SK-N-SH treated with all-trans-retinoic acid at 6 μM for 48 hours (cell line): ENCODE measurements at regions not wholly inside any gene's neighbourhood (a gene's known extent, or its start where the extent isn't known, plus 50 kb on each side); places are given as distances from the start of the nearest gene placed in this dataset.

ENCODE experiments used
- CSDC2 ChIP-seq: fragments of 250-450 bp; sonication (Bioruptor Pico); IDR thresholded peaks from 2 replicates; pipeline ENCODE4 v1.5.0; 2020; ENCODE audit warnings: mild to moderate bottlenecking, moderate library complexity
- GLIS3 ChIP-seq: fragments of 250-450 bp; sonication (Bioruptor Pico); IDR thresholded peaks from 2 replicates; pipeline ENCODE4 v1.5.0; 2020; ENCODE audit warnings: mild to moderate bottlenecking, moderate library complexity
- ISL1 ChIP-seq: fragments of 250-450 bp; sonication (Bioruptor Pico); IDR thresholded peaks from 2 replicates; pipeline ENCODE4 v2.1.2; 2022; ENCODE audit warnings: mild to moderate bottlenecking, moderate library complexity
- OSR1 ChIP-seq: fragments of 250-450 bp; sonication (Bioruptor Pico); IDR thresholded peaks from 2 replicates; pipeline ENCODE4 v1.8.0; 2022; ENCODE audit warnings: moderate library complexity, mild to moderate bottlenecking, inconsistent platforms
- PATZ1 ChIP-seq: fragments of 250-450 bp; sonication (Bioruptor Pico); IDR thresholded peaks from 2 replicates; pipeline ENCODE4 v1.8.0; 2020; ENCODE audit warnings: mild to moderate bottlenecking, moderate library complexity, borderline replicate concordance
- RARB ChIP-seq: fragments of 250-450 bp; sonication (Bioruptor Pico); IDR thresholded peaks from 2 replicates; pipeline ENCODE4 v1.8.0; 2021; ENCODE audit warnings: mild to moderate bottlenecking, moderate library complexity
- ZFP3 ChIP-seq: fragments of 250-450 bp; sonication (Bioruptor Pico); IDR thresholded peaks from 2 replicates; pipeline ENCODE4 v1.5.0; 2020; ENCODE audit warnings: mild to moderate bottlenecking, moderate library complexity
- ZNF70 ChIP-seq: fragments of 450-650 bp; formaldehyde crosslinking; IDR thresholded peaks from 2 replicates; pipeline ENCODE4 v1.5.0; 2020; ENCODE audit warnings: mild to moderate bottlenecking, moderate library complexity
- TF ChIP-seq, protein P1 (sequence below): fragments of 250-450 bp; sonication (Bioruptor Pico); IDR thresholded peaks from 2 replicates; pipeline ENCODE4 v1.8.0; 2021; ENCODE audit warnings: low read depth, mild to moderate bottlenecking, moderate library complexity, borderline replicate concordance
- TF ChIP-seq, protein P2 (sequence below): fragments of 250-450 bp; sonication (Bioruptor Pico); IDR thresholded peaks from 2 replicates; pipeline ENCODE4 v1.5.1; 2021; ENCODE audit warnings: mild to moderate bottlenecking, moderate library complexity

GRCh38 chrX:40253771-40254170 lies 156.0 kb upstream of the BCOR start:
- TF ChIP-seq CSDC2 (no peak), RARB (CRISPR knock-in tag) (no peak), ZNF70 (CRISPR knock-in tag) (no peak), GLIS3 (CRISPR knock-in tag) (no peak), ISL1 (CRISPR knock-in tag) (no peak), OSR1 (no peak), ZFP3 (CRISPR knock-in tag) (no peak), PATZ1 (CRISPR knock-in tag) (no peak)
- TF ChIP-seq, protein P1, sequence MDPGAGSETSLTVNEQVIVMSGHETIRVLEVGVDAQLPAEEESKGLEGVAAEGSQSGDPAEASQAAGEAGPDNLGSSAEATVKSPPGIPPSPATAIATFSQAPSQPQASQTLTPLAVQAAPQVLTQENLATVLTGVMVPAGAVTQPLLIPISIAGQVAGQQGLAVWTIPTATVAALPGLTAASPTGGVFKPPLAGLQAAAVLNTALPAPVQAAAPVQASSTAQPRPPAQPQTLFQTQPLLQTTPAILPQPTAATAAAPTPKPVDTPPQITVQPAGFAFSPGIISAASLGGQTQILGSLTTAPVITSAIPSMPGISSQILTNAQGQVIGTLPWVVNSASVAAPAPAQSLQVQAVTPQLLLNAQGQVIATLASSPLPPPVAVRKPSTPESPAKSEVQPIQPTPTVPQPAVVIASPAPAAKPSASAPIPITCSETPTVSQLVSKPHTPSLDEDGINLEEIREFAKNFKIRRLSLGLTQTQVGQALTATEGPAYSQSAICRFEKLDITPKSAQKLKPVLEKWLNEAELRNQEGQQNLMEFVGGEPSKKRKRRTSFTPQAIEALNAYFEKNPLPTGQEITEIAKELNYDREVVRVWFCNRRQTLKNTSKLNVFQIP (CRISPR knock-in tag), result no peak
- TF ChIP-seq, protein P2, sequence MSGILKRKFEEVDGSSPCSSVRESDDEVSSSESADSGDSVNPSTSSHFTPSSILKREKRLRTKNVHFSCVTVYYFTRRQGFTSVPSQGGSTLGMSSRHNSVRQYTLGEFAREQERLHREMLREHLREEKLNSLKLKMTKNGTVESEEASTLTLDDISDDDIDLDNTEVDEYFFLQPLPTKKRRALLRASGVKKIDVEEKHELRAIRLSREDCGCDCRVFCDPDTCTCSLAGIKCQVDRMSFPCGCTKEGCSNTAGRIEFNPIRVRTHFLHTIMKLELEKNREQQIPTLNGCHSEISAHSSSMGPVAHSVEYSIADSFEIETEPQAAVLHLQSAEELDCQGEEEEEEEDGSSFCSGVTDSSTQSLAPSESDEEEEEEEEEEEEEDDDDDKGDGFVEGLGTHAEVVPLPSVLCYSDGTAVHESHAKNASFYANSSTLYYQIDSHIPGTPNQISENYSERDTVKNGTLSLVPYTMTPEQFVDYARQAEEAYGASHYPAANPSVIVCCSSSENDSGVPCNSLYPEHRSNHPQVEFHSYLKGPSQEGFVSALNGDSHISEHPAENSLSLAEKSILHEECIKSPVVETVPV (CRISPR knock-in tag), result no peak
